Activated CD4-positive, alpha-beta memory T cell treated with anti-CD3 and anti-CD28 coated beads for 36 hours (primary cell): ENCODE measurements at regions not wholly inside any gene's neighbourhood (a gene's known extent, or its start where the extent isn't known, plus 50 kb on each side); places are given as distances from the start of the nearest gene placed in this dataset.
"Not testable (repeated sequence)": the region's sequence is repeated elsewhere in the genome, so short reads cannot be mapped to it uniquely, and the experiment has no call there.

Source experiments
- CTCF ChIA-PET: fragments of 350-600 bp; sonication (Branson Sonifier 250); formaldehyde crosslinking; loops from one replicate; lab custom pipeline; 2021; ENCODE audit warnings: antibody characterized with exemption, inconsistent platforms; lab: Charles Lee
- POLR2A ChIA-PET: fragments of 350-600 bp; sonication (Branson Sonifier 250); formaldehyde crosslinking; loops from one replicate; lab custom pipeline; 2021; ENCODE audit warnings: antibody characterized with exemption; lab: Charles Lee
- DNase-seq: peaks from one replicate; pipeline ENCODE4 v3.0.0-alpha.2; 2020
- H3K27ac Mint-ChIP-seq: one replicate; pipeline ENCODE4 v1.8.0; 2021; ENCODE audit warnings: mixed read lengths
- H3K27me3 Mint-ChIP-seq: one replicate; pipeline ENCODE4 v1.8.0; 2021; ENCODE audit warnings: mixed read lengths
- H3K36me3 Mint-ChIP-seq: one replicate; pipeline ENCODE4 v1.8.0; 2021; ENCODE audit warnings: mixed read lengths
- H3K4me1 Mint-ChIP-seq: one replicate; pipeline ENCODE4 v1.8.0; 2021; ENCODE audit warnings: low read depth, mixed read lengths
- H3K4me3 Mint-ChIP-seq: one replicate; pipeline ENCODE4 v1.8.0; 2021; ENCODE audit warnings: mild to moderate bottlenecking, mixed read lengths
- H3K9me3 Mint-ChIP-seq: one replicate; pipeline ENCODE4 v1.8.0; 2021; ENCODE audit warnings: mixed read lengths
- intact Hi-C: fragments of 100-400 bp; cut with micrococcal nuclease; formaldehyde crosslinking; loops from one replicate; pipeline ENCODE4 v1.15.1; 2023

DNA sequence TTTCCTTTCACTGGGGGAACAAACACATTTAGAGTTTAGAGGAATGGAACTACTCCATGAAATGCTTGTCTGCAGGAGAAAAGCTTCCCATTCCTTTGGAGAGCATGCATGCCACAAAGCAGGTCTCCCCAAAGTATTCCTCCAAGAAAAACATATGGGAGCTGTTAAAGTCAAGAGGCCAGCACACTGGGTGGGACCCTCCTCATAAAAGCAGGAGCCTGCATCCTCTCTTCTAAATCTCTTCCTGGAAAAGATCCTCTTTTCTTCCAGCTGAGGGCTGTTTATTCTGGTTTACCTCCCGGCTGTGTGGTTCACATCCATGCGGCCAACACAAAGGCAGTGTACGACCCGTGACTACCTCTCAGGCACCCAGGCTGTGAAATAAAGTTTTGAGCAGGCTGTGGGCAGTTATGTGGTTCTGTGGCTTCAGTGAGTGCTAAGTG is 103.4 kb downstream of the TENT5C start:
- H3K27me3 Mint-ChIP-seq = peaks cover 2% of the 10 kb centered on the region
- no peaks in the 10 kb centered on the region for H3K9me3 Mint-ChIP-seq
- POLR2A ChIA-PET = no interaction called here
- CTCF ChIA-PET = interaction anchor here (0.9 kb wide), 1 partner anchor 187 kb away, joined by 3 read pairs; no protein-coding TSS in a partner anchor
- no peak overlapping the region for H3K4me3 Mint-ChIP-seq
- H3K36me3 Mint-ChIP-seq = no peaks in the 10 kb centered on the region
- H3K27ac Mint-ChIP-seq = no peak overlapping the region
- no peak for DNase-seq
- intact Hi-C loops = no loop called here
- no peaks in the 10 kb centered on the region for H3K4me1 Mint-ChIP-seq

DNA sequence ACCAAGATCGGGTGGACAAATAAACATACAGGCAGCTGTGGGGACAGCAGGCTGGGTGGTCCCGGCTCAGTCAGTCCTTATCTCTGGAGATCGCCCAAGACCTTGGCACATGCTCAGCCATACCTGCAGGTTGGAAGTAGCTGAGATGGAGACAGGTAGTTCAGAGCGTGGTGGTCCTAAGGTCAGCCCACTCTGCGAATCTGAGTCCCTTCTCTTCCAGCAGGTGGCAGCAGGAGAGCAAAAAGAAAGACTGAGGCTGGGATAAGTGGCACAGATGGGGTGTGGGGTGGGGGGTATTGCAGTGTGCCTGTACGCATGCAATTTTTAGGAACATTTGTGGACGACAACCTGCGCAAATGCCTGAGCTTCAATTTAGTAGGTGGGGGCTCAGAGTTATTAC is 104.9 kb downstream of the TENT5C start:
- Mint-ChIP-seq H3K4me3 (no peak overlapping the region), H3K36me3 (no peaks in the 10 kb centered on the region), H3K9me3 (peaks cover under 1% of the 10 kb centered on the region), H3K27ac (no peak overlapping the region), H3K4me1 (no peaks in the 10 kb centered on the region), H3K27me3 (peaks cover 2% of the 10 kb centered on the region)
- DNase-seq = no peak
- CTCF ChIA-PET = interaction anchor here (0.8 to 2.4 kb wide), 5 partner anchors 11 to 49 kb away, joined by 3 to 12 read pairs (median 4); no protein-coding TSS in a partner anchor
- intact Hi-C loops = no loop called here
- POLR2A ChIA-PET = no interaction called here

DNA sequence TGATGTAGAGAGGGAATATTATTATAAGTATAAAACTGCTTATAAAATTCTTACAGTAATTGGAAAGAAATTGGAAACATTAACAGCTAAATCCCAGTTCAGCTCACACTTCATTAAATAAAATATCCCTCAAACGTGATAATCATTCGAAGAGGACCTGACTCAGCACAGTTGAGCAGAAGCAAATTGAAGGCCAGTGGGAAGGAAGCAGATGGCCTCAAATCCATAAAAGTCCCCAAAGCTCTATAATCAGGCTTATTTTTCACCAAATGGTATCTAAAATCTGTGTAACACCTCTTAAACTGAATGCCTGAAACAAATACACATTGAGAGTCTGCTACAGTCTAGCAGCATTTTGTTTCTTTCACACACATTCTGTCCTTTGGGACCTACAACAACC is 106.8 kb downstream of the TENT5C start:
- POLR2A ChIA-PET = no interaction called here
- no peaks in the 10 kb centered on the region for H3K4me1 Mint-ChIP-seq

DNA sequence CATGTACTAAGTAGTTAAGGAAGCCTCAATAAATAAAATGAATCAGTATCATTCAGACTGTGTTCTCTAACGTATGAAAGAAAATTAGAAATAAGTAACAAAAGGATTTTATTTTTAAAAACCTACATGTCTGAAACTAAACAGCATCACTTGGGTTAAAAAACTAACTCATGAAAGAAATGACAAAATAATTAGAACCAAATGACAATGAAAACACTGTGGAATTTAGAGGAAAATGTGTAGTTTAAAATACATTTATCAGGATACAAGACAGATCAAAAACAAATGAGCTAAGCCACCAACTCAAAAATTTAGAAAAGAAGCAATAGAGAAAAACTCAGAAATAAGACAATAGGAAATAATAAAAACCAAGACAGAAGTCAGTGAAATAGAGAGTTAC is 108.7 kb downstream of the TENT5C start:
- no peak overlapping the region for H3K4me3 Mint-ChIP-seq
- CTCF ChIA-PET = no interaction called here
- H3K9me3 Mint-ChIP-seq = peaks cover 17% of the 10 kb centered on the region
- no peak for DNase-seq
- POLR2A ChIA-PET = no interaction called here
- H3K4me1 Mint-ChIP-seq = peaks cover 8% of the 10 kb centered on the region
- no peak overlapping the region for H3K27ac Mint-ChIP-seq
- intact Hi-C loops = no loop called here
- no peaks in the 10 kb centered on the region for H3K27me3 Mint-ChIP-seq
- H3K36me3 Mint-ChIP-seq = peaks cover 5% of the 10 kb centered on the region

More for the DNA sequence above, 106.8 kb downstream of the TENT5C start:
- intact Hi-C loops = no loop called here
- H3K36me3 Mint-ChIP-seq = peaks cover 5% of the 10 kb centered on the region
- no peak overlapping the region for H3K4me3 Mint-ChIP-seq
- H3K27me3 Mint-ChIP-seq = no peaks in the 10 kb centered on the region
- H3K9me3 Mint-ChIP-seq = peaks cover 11% of the 10 kb centered on the region
- H3K27ac Mint-ChIP-seq = no peak overlapping the region
- CTCF ChIA-PET = interaction anchor here (0.6 to 2.4 kb wide), 3 partner anchors 43 to 184 kb away, joined by 3 to 12 read pairs (median 4); no protein-coding TSS in a partner anchor
- DNase-seq = no peak

DNA sequence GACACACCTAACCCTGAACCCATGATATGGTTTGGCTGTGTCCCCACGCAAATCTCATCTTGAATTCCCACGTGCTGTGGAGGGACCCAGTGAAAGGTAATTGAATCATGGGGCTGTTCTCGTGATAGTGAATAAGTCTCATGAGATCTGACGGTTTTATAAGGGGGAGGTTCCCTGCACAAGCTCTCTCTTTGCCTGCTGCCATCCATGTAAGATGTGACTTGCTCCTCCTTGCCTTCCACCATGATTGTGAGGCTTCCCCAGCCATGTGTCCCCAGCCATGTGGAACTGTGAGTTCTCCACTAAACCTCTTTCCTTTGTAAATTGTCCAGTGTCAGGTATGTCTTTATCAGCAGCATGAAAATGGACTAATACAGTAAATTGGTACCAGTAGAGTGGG is 110.2 kb downstream of the TENT5C start:
- CTCF ChIA-PET, H3K27ac Mint-ChIP-seq, H3K4me3 Mint-ChIP-seq, H3K27me3 Mint-ChIP-seq, intact Hi-C loops, DNase-seq, H3K4me1 Mint-ChIP-seq, POLR2A ChIA-PET, H3K36me3 Mint-ChIP-seq: not testable (repeated sequence)
- peaks cover 22% of the 10 kb centered on the region for H3K9me3 Mint-ChIP-seq

DNA sequence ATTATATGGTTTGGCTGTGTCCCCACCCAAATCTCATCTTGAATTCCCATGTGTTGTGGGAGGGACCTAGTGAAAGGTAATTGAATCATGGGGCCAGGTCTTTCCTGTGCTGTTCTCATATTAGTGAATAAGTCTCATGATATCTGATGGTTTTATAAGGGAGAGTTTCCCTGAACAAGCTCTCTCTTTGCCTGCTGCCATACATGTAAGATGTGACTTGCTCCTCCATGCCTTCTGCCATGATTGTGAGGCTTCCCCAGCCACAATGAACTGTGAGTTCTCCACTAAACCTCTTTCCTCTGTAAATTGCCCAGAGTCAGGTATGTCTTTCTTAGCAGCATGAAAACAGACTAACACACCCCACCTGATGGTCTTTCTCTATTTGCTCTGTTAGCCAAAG is 112.1 kb downstream of the TENT5C start:
- DNase-seq, H3K4me1 Mint-ChIP-seq, intact Hi-C loops, POLR2A ChIA-PET, H3K4me3 Mint-ChIP-seq, H3K27me3 Mint-ChIP-seq, H3K27ac Mint-ChIP-seq, H3K36me3 Mint-ChIP-seq, CTCF ChIA-PET: not testable (repeated sequence)
- H3K9me3 Mint-ChIP-seq = peaks cover 22% of the 10 kb centered on the region

DNA sequence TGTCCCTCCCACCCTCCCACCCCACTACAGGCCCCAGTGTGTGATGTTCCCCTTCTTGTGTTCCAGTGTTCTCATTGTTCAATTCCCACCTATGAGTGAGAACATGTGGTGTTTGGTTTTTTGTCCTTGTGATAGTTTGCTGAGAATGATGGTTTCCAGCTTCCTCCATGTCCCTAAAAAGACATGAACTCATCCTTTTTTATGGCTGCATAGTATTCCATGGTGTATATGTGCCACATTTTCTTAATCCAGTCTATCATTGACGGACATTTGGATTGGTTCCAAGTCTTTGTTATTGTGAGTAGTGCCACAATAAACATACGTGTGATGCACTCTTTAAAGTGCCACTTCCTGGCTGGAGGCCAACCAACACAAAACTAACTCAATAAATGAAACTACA is 112.7 kb downstream of the TENT5C start:
- H3K36me3 Mint-ChIP-seq, H3K27me3 Mint-ChIP-seq, H3K27ac Mint-ChIP-seq, POLR2A ChIA-PET, H3K4me3 Mint-ChIP-seq, DNase-seq, intact Hi-C loops, H3K4me1 Mint-ChIP-seq: not testable (repeated sequence)
- CTCF ChIA-PET = interaction anchor here (2.0 kb wide), 1 partner anchor 40 kb away, joined by 6 read pairs; no protein-coding TSS in a partner anchor
- peaks cover 22% of the 10 kb centered on the region for H3K9me3 Mint-ChIP-seq

DNA sequence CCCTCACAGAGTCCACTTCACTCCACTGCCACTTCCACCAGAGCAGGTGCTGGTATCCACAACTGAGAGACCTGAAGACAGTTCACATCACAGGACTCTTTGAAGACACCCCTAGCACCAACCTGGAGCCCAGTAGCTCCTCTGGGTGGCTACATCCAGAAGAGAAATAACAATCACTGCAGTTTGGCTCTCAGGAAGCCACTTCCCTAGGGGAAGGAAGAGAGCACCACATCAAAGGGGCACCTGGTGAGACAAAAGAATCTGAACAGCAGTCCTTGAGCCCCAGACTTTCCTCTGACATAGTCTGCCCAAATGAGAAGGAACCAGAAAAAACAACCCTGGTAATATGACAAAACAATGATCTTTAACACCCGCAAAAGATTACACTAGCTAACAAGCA is 113.2 kb downstream of the TENT5C start:
- H3K36me3 Mint-ChIP-seq = peaks cover 5% of the 10 kb centered on the region
- ChIA-PET CTCF (interaction anchor here (2.0 kb wide), 1 partner anchor 40 kb away, joined by 6 read pairs; no protein-coding TSS in a partner anchor), POLR2A (no interaction called here)
- H3K4me1 Mint-ChIP-seq = peaks cover 10% of the 10 kb centered on the region
- no peak for DNase-seq
- intact Hi-C loops = no loop called here
- H3K9me3 Mint-ChIP-seq = peaks cover 22% of the 10 kb centered on the region
- H3K4me3 Mint-ChIP-seq = no peak overlapping the region
- no peak overlapping the region for H3K27ac Mint-ChIP-seq
- peaks cover 6% of the 10 kb centered on the region for H3K27me3 Mint-ChIP-seq

DNA sequence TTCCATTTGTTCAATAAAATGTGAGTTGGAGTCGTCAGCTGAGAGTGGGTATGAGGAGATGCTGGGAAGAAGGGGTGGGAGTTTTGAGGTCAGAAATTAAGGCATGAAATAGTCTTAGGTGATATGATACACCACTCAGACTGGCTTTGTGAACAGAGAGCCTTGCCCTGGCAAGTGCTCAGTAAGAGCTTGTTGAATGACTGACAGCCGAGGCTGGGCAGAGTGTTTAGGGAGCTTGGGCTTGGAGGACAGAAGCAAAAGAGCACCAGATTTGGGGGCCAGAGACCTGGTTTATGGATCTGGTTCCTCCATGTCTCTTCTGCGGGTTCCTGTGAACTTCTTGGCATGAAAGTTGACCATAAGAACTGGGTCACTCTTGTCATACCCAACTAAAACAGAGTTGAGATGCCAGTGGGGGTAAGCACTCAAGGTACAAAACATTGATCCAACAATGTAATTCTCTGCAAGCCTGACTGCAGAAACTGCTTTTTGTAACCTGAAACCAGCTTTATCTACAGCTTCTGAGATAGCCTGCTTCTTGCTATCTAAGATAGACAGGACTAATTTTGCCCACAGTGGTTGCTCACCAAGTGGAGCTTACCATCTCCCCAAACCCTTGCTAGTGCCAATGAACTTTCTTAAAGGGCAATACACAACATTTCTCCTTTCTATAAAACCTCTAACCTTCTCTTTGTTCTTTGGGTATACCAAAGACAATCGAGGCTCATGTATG is 126.4 kb downstream of the TENT5C start:
- Mint-ChIP-seq H3K36me3 (no peaks in the 10 kb centered on the region), H3K4me1 (peaks cover 10% of the 10 kb centered on the region), H3K9me3 (peaks cover 18% of the 10 kb centered on the region), H3K27me3 (no peaks in the 10 kb centered on the region), H3K27ac (no peak overlapping the region), H3K4me3 (no peak overlapping the region)
- intact Hi-C loops = no loop called here
- POLR2A ChIA-PET = no interaction called here
- CTCF ChIA-PET = interaction anchor here (1.0 to 1.4 kb wide), 2 partner anchors 22 to 197 kb away, joined by 4 to 6 read pairs; no protein-coding TSS in a partner anchor
- DNase-seq = no peak

DNA sequence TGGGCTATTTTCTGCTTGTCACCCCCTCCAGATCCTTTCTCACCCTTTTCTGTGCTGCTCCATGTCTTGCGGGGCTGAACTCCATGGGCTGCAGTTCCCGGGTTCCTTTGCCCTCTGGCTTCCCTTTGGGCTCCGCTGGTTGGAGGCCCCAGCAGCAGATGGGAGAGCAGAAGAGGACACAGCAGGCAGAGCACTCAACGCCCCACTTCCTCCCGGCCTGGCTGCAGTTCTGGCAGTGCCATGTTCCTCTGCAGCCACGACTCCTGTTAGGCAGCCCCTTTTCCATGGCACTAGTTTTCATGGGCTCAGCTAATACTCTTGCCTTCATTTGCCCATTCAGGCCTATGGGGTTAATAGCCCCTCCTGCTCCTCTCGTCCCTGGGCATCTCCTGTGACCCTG is 127.1 kb downstream of the TENT5C start:
- Mint-ChIP-seq H3K4me3 (no peak overlapping the region), H3K27me3 (no peaks in the 10 kb centered on the region), H3K36me3 (no peaks in the 10 kb centered on the region), H3K27ac (no peak overlapping the region), H3K9me3 (peaks cover 11% of the 10 kb centered on the region), H3K4me1 (peaks cover 10% of the 10 kb centered on the region)
- intact Hi-C loops = no loop called here
- ChIA-PET POLR2A (no interaction called here), CTCF (interaction anchor here (0.8 kb wide), 1 partner anchor 195 kb away, joined by 3 read pairs; no protein-coding TSS in a partner anchor)
- no peak for DNase-seq

DNA sequence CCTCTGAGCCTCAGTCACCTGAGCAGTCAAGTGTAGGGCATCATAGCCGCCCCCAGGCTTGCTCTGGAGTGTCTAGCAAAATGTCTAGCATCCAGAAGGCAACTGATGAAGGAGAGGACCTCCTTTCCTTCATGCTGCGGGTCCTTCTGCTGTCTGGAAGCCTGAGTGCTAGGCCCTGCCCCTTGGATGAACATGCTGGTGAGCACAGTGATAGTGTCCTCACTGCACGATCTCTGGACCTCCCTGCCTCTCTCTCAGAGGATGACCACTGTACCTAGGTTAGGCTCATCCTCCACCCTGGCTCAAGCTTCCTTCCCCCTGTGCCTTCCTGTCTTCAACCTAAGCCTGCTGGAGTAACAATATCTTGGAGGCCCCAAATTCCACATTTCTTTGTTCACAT is 128.6 kb downstream of the TENT5C start:
- Mint-ChIP-seq H3K27ac (no peak overlapping the region), H3K4me3 (no peak overlapping the region), H3K27me3 (no peaks in the 10 kb centered on the region), H3K36me3 (no peaks in the 10 kb centered on the region), H3K9me3 (no peaks in the 10 kb centered on the region), H3K4me1 (peaks cover 10% of the 10 kb centered on the region)
- intact Hi-C loops = no loop called here
- CTCF ChIA-PET = interaction anchor here (0.6 to 4.3 kb wide), 5 partner anchors 19 to 223 kb away, joined by 3 to 29 read pairs (median 3); no protein-coding TSS in a partner anchor
- no peak for DNase-seq
- POLR2A ChIA-PET = no interaction called here

DNA sequence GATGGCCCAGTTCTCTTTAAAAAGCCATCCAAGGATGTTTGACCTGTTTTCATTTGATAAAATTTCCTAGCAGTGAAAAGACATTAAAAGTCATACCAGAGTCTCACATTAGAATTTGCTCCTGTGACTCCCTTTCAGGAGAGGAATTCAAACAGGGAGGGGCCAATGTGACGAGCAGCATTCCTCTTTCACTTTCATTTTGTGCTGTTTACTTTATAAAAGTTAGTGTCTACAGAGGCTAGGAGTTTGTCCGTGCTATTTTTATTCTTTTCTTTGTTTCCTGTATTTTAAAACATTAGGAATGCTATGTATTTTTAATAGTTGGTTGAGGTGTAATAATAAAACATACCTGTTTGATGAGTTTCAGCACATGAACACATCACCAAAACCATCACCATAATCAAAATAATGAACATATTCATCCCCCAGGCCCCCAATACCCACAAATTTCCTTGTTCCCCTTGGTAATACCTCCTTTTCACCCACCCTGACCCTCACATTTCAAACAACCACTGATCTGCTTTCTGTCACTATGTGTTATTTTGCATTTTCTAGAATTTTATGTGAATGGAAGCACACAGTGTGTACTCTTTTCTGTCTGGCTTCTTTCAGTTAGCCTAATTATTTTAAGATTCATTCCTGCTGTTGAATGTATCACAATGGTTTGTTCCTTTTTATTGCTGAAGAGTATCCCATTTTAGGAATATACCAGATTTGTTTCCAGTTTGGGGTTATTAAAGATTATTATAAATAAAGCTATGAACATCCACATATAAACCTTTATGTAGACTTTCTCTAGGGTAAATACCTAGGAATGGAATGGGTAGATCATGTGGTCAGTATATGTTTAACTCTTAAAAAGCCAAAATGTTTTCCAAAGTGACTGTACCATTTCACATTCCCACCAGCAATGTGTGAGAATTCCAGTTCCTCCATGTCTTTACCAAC is 129.5 kb downstream of the TENT5C start:
- H3K27me3 Mint-ChIP-seq = no peaks in the 10 kb centered on the region
- CTCF ChIA-PET = interaction anchor here (0.6 to 4.3 kb wide), 8 partner anchors 18 to 232 kb away, joined by 3 to 29 read pairs (median 4); no protein-coding TSS in a partner anchor
- H3K4me1 Mint-ChIP-seq = peaks cover 10% of the 10 kb centered on the region
- H3K27ac Mint-ChIP-seq = peak overlapping the region; percentile 73
- intact Hi-C loops = loop anchor here (1.0 kb wide), 1 partner anchor 129 kb away; the partner anchor contains the start of gene TENT5C
- H3K36me3 Mint-ChIP-seq = no peaks in the 10 kb centered on the region
- DNase-seq = peak; percentile 55
- H3K9me3 Mint-ChIP-seq = no peaks in the 10 kb centered on the region
- peak overlapping the region; percentile 66 for H3K4me3 Mint-ChIP-seq
- POLR2A ChIA-PET = no interaction called here
